ENCODE measurements at regions not wholly inside any gene's neighbourhood (a gene's known extent, or its start where the extent isn't known, plus 50 kb on each side); places are given as distances from the start of the nearest gene placed in this dataset.

- DNase-seq, result no peak
Measured at GRCh38 chr4:1541449-1542225, 135.4 kb upstream of the NKX1-1 start.

GRCh38 chr4:1540601-1541375, 134.5 kb upstream of the NKX1-1 start:
- DNase-seq, result no peak

GRCh38 chr4:1539859-1540600, 133.8 kb upstream of the NKX1-1 start:
- no peak for DNase-seq

GRCh38 chr4:1538941-1539772, 132.9 kb upstream of the NKX1-1 start:
- no peak for DNase-seq

- DNase-seq, result no peak
Measured at GRCh38 chr4:1538096-1538410, 131.8 kb upstream of the NKX1-1 start.

- no peak for DNase-seq
Measured at GRCh38 chr4:1537410-1538095, 131.3 kb upstream of the NKX1-1 start.

- no peak for DNase-seq
Measured at GRCh38 chr4:1536579-1537409, 130.6 kb upstream of the NKX1-1 start.

- no peak for DNase-seq
Measured at GRCh38 chr4:1535926-1536578, 129.8 kb upstream of the NKX1-1 start.

- no peak for DNase-seq
Measured at GRCh38 chr4:1534876-1535526, 128.8 kb upstream of the NKX1-1 start.

- no peak for DNase-seq
Measured at GRCh38 chr4:1534095-1534872, 128.0 kb upstream of the NKX1-1 start.

GRCh38 chr4:1533501-1534064, 127.3 kb upstream of the NKX1-1 start:
- no peak for DNase-seq

GRCh38 chr4:1532549-1533395, 126.5 kb upstream of the NKX1-1 start:
- no peak for DNase-seq

GRCh38 chr4:1531683-1532548, 125.7 kb upstream of the NKX1-1 start:
- DNase-seq, result no peak

GRCh38 chr4:1530356-1530755, 124.1 kb upstream of the NKX1-1 start:
- no peak for DNase-seq

- DNase-seq, result no peak
Measured at GRCh38 chr4:1524761-1525160, 118.5 kb upstream of the NKX1-1 start.

- no peak for DNase-seq
Measured at GRCh38 chr4:1523907-1524636, 117.8 kb upstream of the NKX1-1 start.
